ENCODE measurements at regions not wholly inside any gene's neighbourhood (a gene's known extent, or its start where the extent isn't known, plus 50 kb on each side); places are given as distances from the start of the nearest gene placed in this dataset.
A peak's percentile ranks its signal among the peaks of the same experiment; 100 is the strongest.

- Histone ChIP-seq H3K4me3 (ENCODE audit: low read length) (no peak overlapping the region), H3K9ac (ENCODE audit: low read depth, low read length) (no peak overlapping the region), H3K36me3 (ENCODE audit: insufficient read depth, low read length) (no peaks in the 10 kb centered on the region), H3K27ac (ENCODE audit: low read depth, low read length) (no peak overlapping the region), H3K4me1 (ENCODE audit: insufficient read depth, low read length) (peaks cover 5% of the 10 kb centered on the region; the same call in 1 of the 2 replicates), H3K27me3 (ENCODE audit: insufficient read depth, low read length) (no peaks in the 10 kb centered on the region), H3K9me3 (ENCODE audit: insufficient read depth, low read depth, low read length) (no peaks in the 10 kb centered on the region)
- 69% methylated on average over 4 of the region's 7 CpGs for WGBS
Measured at GRCh38 chr9:13615660-13616490, 336.4 kb upstream of the MPDZ start.

GRCh38 chr9:13614060-13614459 is 334.6 kb upstream of the MPDZ start:
- H3K27me3 ChIP-seq (ENCODE audit: insufficient read depth, low read length), result no peaks in the 10 kb centered on the region
- no peak overlapping the region for H3K27ac ChIP-seq (ENCODE audit: low read depth, low read length)
- no peak overlapping the region for H3K9ac ChIP-seq (ENCODE audit: low read depth, low read length)
- H3K4me3 ChIP-seq (ENCODE audit: low read length), result no peak overlapping the region
- H3K36me3 ChIP-seq (ENCODE audit: insufficient read depth, low read length), result no peaks in the 10 kb centered on the region
- WGBS, result 97% methylated on average over 3 of the region's 4 CpGs
- no peaks in the 10 kb centered on the region for H3K9me3 ChIP-seq (ENCODE audit: insufficient read depth, low read depth, low read length)
- no peaks in the 10 kb centered on the region for H3K4me1 ChIP-seq (ENCODE audit: insufficient read depth, low read length)

GRCh38 chr9:13613296-13613695 is 333.8 kb upstream of the MPDZ start:
- no peak overlapping the region for H3K27ac ChIP-seq (ENCODE audit: low read depth, low read length)
- WGBS, result no CpG with 5 or more reads among the region's 2 CpGs
- H3K4me1 ChIP-seq (ENCODE audit: insufficient read depth, low read length), result peaks cover 7% of the 10 kb centered on the region
- H3K9me3 ChIP-seq (ENCODE audit: insufficient read depth, low read depth, low read length), result no peaks in the 10 kb centered on the region
- no peak overlapping the region for H3K9ac ChIP-seq (ENCODE audit: low read depth, low read length)
- H3K36me3 ChIP-seq (ENCODE audit: insufficient read depth, low read length), result no peaks in the 10 kb centered on the region
- H3K4me3 ChIP-seq (ENCODE audit: low read length), result no peak overlapping the region
- no peaks in the 10 kb centered on the region for H3K27me3 ChIP-seq (ENCODE audit: insufficient read depth, low read length)

- Histone ChIP-seq H3K27ac (ENCODE audit: low read depth, low read length) (no peak overlapping the region), H3K27me3 (ENCODE audit: insufficient read depth, low read length) (no peaks in the 10 kb centered on the region), H3K4me3 (ENCODE audit: low read length) (peak overlapping the region; percentile 32; the same call in 1 of the 2 replicates), H3K9ac (ENCODE audit: low read depth, low read length) (0 out of 2 replicates have a peak overlapping the region, but pooled peaks have one; percentile 7), H3K4me1 (ENCODE audit: insufficient read depth, low read length) (peaks cover 20% of the 10 kb centered on the region), H3K36me3 (ENCODE audit: insufficient read depth, low read length) (no peaks in the 10 kb centered on the region), H3K9me3 (ENCODE audit: insufficient read depth, low read depth, low read length) (no peaks in the 10 kb centered on the region)
- WGBS, result 64% methylated on average over 6 of the region's 6 CpGs
Measured at GRCh38 chr9:13608451-13608850, 329.0 kb upstream of the MPDZ start.

GRCh38 chr9:13607481-13608441 is 328.3 kb upstream of the MPDZ start:
- H3K9ac ChIP-seq (ENCODE audit: low read depth, low read length), result 0 out of 2 replicates have a peak overlapping the region, but pooled peaks have one; percentile 7
- whole genome bisulfite sequencing, result 42% methylated on average over 5 of the region's 6 CpGs
- H3K27ac ChIP-seq (ENCODE audit: low read depth, low read length), result no peak overlapping the region

GRCh38 chr9:13606586-13606985 is 327.1 kb upstream of the MPDZ start:
- no peaks in the 10 kb centered on the region for H3K36me3 ChIP-seq (ENCODE audit: insufficient read depth, low read length)
- H3K9me3 ChIP-seq (ENCODE audit: insufficient read depth, low read depth, low read length), result no peaks in the 10 kb centered on the region
- 71% methylated on average over 5 of the region's 5 CpGs for WGBS
- no peak overlapping the region for H3K4me3 ChIP-seq (ENCODE audit: low read length)
- peaks cover 20% of the 10 kb centered on the region for H3K4me1 ChIP-seq (ENCODE audit: insufficient read depth, low read length)
- no peaks in the 10 kb centered on the region for H3K27me3 ChIP-seq (ENCODE audit: insufficient read depth, low read length)
- no peak overlapping the region for H3K27ac ChIP-seq (ENCODE audit: low read depth, low read length)
- H3K9ac ChIP-seq (ENCODE audit: low read depth, low read length), result no peak overlapping the region

More at GRCh38 chr9:13607481-13608441, 328.3 kb upstream of the MPDZ start:
- peaks cover 20% of the 10 kb centered on the region for H3K4me1 ChIP-seq (ENCODE audit: insufficient read depth, low read length)
- H3K36me3 ChIP-seq (ENCODE audit: insufficient read depth, low read length), result no peaks in the 10 kb centered on the region
- no peaks in the 10 kb centered on the region for H3K9me3 ChIP-seq (ENCODE audit: insufficient read depth, low read depth, low read length)
- no peaks in the 10 kb centered on the region for H3K27me3 ChIP-seq (ENCODE audit: insufficient read depth, low read length)
- peak overlapping the region; percentile 32; the same call in 1 of the 2 replicates for H3K4me3 ChIP-seq (ENCODE audit: low read length)

- Histone ChIP-seq H3K9ac (ENCODE audit: low read depth, low read length) (no peak overlapping the region), H3K27ac (ENCODE audit: low read depth, low read length) (no peak overlapping the region), H3K4me1 (ENCODE audit: insufficient read depth, low read length) (peaks cover 20% of the 10 kb centered on the region), H3K27me3 (ENCODE audit: insufficient read depth, low read length) (no peaks in the 10 kb centered on the region), H3K36me3 (ENCODE audit: insufficient read depth, low read length) (no peaks in the 10 kb centered on the region), H3K9me3 (ENCODE audit: insufficient read depth, low read depth, low read length) (no peaks in the 10 kb centered on the region), H3K4me3 (ENCODE audit: low read length) (no peak overlapping the region)
- 80% methylated on average over 1 of the region's 3 CpGs for WGBS
Measured at GRCh38 chr9:13603921-13604320, 324.4 kb upstream of the MPDZ start.

GRCh38 chr9:13598738-13599137 is 319.2 kb upstream of the MPDZ start:
- peaks cover 23% of the 10 kb centered on the region for H3K4me1 ChIP-seq (ENCODE audit: insufficient read depth, low read length)
- no peak overlapping the region for H3K9ac ChIP-seq (ENCODE audit: low read depth, low read length)
- no peaks in the 10 kb centered on the region for H3K9me3 ChIP-seq (ENCODE audit: insufficient read depth, low read depth, low read length)
- H3K27me3 ChIP-seq (ENCODE audit: insufficient read depth, low read length), result no peaks in the 10 kb centered on the region
- no peaks in the 10 kb centered on the region for H3K36me3 ChIP-seq (ENCODE audit: insufficient read depth, low read length)
- H3K27ac ChIP-seq (ENCODE audit: low read depth, low read length), result no peak overlapping the region
- no peak overlapping the region for H3K4me3 ChIP-seq (ENCODE audit: low read length)

- no peak overlapping the region for H3K9ac ChIP-seq (ENCODE audit: low read depth, low read length)
- 60% methylated on average over 5 of the region's 5 CpGs for WGBS
- H3K27ac ChIP-seq (ENCODE audit: low read depth, low read length), result peak overlapping the region; percentile 88; the same call in 1 of the 2 replicates
- H3K36me3 ChIP-seq (ENCODE audit: insufficient read depth, low read length), result no peaks in the 10 kb centered on the region
- H3K4me3 ChIP-seq (ENCODE audit: low read length), result no peak overlapping the region
- no peaks in the 10 kb centered on the region for H3K27me3 ChIP-seq (ENCODE audit: insufficient read depth, low read length)
- no peaks in the 10 kb centered on the region for H3K9me3 ChIP-seq (ENCODE audit: insufficient read depth, low read depth, low read length)
- H3K4me1 ChIP-seq (ENCODE audit: insufficient read depth, low read length), result peaks cover 23% of the 10 kb centered on the region
Measured at GRCh38 chr9:13597427-13597826, 317.9 kb upstream of the MPDZ start.

- WGBS, result 100% methylated on average over 1 of the region's 2 CpGs
- Histone ChIP-seq H3K9me3 (ENCODE audit: insufficient read depth, low read depth, low read length) (no peaks in the 10 kb centered on the region), H3K4me1 (ENCODE audit: insufficient read depth, low read length) (peaks cover 23% of the 10 kb centered on the region), H3K4me3 (ENCODE audit: low read length) (no peak overlapping the region), H3K27ac (ENCODE audit: low read depth, low read length) (peak overlapping the region; percentile 88), H3K27me3 (ENCODE audit: insufficient read depth, low read length) (no peaks in the 10 kb centered on the region), H3K36me3 (ENCODE audit: insufficient read depth, low read length) (no peaks in the 10 kb centered on the region), H3K9ac (ENCODE audit: low read depth, low read length) (no peak overlapping the region)
Measured at GRCh38 chr9:13597004-13597403, 317.5 kb upstream of the MPDZ start.
